ENCODE measurements at regions not wholly inside any gene's neighbourhood (a gene's known extent, or its start where the extent isn't known, plus 50 kb on each side); places are given as distances from the start of the nearest gene placed in this dataset.
"Not testable (repeated sequence)": the region's sequence is repeated elsewhere in the genome, so short reads cannot be mapped to it uniquely, and the experiment has no call there.

DNA sequence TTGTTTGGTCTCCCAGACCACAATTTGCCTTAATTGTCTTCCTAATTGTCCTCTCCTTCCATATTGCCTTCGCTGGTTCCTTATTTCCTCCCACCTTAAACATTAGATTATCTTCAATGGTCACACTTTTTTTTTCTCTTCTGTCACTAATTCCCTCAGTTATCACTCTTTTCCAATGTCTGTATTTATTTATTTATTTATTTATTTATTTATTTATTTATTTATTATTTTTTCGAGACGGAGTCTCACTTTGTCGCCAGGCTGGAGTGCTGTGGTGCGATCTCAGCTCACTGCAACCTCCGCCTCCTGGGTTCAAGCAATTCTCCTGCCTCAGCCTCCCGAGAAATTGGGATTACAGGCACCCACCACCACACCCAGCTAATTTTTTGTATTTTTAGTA is 426.8 kb downstream of the ARL4A start:
- TF ChIP-seq, protein P1, sequence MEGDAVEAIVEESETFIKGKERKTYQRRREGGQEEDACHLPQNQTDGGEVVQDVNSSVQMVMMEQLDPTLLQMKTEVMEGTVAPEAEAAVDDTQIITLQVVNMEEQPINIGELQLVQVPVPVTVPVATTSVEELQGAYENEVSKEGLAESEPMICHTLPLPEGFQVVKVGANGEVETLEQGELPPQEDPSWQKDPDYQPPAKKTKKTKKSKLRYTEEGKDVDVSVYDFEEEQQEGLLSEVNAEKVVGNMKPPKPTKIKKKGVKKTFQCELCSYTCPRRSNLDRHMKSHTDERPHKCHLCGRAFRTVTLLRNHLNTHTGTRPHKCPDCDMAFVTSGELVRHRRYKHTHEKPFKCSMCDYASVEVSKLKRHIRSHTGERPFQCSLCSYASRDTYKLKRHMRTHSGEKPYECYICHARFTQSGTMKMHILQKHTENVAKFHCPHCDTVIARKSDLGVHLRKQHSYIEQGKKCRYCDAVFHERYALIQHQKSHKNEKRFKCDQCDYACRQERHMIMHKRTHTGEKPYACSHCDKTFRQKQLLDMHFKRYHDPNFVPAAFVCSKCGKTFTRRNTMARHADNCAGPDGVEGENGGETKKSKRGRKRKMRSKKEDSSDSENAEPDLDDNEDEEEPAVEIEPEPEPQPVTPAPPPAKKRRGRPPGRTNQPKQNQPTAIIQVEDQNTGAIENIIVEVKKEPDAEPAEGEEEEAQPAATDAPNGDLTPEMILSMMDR (IDR thresholded peaks at IDR 0.05; ENCODE audit: extremely low read depth in 1 of 2, insufficient read depth in 1 of 2, low read depth in 1 of 2, low read length in 2 of 2) = not testable (repeated sequence)
- TF ChIP-seq POLR2A (IDR thresholded peaks at IDR 0.05; ENCODE audit: low read depth, low read length) = not testable (repeated sequence)

All from endothelial cell of umbilical vein (primary cell).